HG02588 (cell line): ENCODE measurements at regions not wholly inside any gene's neighbourhood (a gene's known extent, or its start where the extent isn't known, plus 50 kb on each side); places are given as distances from the start of the nearest gene placed in this dataset.
"Not testable (repeated sequence)": the region's sequence is repeated elsewhere in the genome, so short reads cannot be mapped to it uniquely, and the experiment has no call there.

Experiments used
- ATAC-seq: cut with Tn5 transposase; IDR thresholded peaks from one replicate; pipeline ENCODE4 v1.9.1; 2021; ENCODE audit warnings: mild to moderate bottlenecking, moderate library complexity; ENCODE audit not compliant: unreplicated experiment

DNA sequence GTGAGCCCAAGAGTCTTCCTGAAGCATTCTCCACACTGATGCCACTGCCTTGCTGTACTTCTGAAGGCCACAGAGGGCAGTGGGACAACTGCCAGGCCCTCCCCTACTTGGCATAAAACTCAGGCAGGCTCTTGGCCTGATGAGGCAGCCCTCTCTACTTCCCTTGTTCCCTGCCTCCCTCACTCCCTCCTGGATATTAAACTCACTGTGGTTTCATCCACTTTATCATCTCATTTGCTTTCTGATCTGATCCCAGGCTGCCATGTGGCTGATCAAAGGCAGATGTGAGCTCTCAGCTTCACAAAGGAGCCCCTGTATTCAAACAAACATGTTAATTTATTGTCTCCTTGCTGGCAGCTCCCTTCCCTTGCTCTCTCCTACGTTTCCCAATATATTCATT is 533.5 kb downstream of the IGSF11 start:
- ATAC-seq = no peak

DNA sequence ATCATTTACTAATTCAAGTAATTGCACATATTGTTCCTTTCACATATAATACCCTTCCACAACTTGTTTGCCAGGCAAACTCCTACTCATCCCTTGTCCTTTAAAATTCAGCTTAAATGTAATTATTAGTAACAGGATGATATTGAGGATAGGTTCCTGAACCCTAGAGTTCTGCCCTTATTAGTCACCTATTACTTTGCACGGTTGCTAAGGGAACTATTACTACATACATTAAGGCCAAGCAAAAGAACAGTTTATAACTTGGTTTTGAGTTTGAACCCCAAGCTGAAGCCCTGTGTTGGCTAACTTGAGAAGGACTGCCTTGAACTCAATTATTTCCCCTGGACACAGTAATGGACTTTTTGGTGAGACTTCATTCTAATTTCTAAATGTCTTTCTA is 529.7 kb downstream of the IGSF11 start:
- no peak for ATAC-seq

DNA sequence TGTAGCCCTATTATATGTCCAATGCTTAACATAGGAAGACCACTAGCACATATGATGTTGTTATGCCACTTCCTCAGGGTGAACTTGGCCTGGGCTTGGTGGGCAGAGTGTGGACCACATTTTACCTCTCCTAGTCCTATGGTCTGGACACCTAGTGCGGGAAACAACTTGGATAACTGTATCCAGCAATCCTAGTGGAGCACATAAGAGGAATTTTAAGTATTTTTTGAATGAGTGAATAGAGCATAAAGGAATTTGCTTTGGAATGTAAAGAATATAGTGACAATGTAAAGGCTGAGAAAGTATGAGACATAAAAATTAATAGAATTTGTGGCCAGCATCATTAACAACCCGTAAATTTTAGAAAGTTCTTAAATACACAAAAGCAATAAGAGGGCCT is 528.9 kb downstream of the IGSF11 start:
- ATAC-seq = no peak

DNA sequence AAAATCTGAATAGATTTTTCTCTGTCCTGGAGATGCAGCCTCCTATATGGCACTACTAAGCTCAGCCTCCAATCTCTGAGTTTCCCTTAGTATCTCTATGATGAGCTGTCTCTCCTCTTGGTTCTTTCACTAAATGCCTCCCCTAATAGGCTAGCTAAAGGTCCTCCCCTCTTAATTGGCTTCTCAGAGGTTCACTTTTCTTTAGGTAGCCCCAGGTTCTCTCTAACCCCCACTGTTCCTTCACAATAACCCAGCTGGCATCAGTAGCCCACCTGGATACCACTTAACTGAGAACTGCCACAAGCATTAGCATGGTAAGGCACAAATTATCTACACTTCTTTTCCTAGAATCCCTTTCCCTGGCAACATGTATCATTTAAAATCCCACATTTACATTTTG is 523.2 kb downstream of the IGSF11 start:
- ATAC-seq = no peak

DNA sequence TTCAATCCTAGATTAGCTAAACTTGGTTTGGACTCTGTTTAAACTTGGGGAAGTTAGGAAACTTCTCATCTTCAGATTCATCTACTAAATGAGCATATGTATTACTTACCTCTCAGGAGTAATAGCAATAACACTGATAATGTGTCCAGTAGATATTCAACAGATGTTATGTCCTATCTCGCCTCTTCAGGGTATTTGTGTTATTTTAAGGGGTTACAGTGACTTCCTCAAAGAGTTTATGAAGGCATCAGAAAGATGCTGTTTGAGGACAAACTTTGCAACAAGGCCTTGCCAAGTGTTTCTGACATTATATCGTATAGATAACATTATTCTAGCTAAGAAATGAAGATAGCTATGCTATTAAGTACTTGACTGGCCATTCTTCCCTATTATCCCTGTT is 522.3 kb downstream of the IGSF11 start:
- no peak for ATAC-seq

DNA sequence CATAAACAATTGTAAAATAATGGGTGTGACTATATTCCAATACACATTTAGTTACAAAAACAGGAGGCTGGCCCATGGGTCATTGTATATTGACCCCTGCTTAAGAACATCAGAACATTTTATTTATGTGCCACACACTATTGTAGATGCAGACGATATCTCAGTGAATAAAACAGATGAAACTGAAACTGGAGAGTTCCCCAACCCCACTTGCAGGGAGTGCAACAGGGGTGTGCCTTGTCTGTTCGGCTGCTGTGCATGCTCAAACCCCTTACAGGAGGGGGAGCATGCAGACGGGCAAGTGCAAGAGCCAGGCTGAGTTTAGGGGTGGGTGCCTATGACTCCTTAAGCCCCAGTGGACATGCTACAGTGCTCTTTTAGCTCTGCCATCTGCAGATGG is 509.6 kb downstream of the IGSF11 start:
- no peak for ATAC-seq

DNA sequence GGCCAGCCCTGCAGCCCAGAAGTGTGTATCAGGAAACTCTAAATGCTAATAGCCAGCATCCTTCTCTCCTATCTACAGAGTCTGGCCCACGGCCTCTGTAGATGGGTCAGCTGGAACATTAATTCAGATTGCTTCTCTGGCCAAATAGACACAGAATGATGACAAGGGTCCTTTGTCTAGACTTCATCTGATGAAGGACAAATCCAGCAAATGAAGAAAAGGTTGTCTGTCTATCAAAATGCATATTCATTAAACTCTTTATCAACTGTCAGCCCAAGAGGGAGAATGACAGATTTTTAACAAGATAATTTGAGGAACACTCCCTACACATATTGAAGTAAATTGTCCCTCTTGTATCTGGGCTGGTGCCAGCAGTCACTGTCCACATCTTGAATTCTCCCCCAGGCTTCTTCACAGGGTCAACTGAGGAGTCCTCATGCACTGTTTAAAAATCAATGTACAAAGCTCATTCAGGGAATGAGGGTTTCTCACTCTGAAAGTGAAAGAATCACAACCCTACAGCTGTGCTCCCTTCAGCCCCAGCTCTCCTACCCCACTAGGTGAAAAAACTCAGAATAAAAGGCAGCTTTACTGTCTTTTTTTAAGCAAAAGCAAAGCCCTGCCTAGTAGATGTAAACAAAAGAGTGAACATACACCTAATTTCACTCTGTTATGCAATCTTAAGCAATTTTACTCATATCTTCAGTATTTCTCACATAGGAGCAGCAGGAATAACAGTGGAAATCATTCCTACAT is 507.7 kb downstream of the IGSF11 start:
- no peak for ATAC-seq

DNA sequence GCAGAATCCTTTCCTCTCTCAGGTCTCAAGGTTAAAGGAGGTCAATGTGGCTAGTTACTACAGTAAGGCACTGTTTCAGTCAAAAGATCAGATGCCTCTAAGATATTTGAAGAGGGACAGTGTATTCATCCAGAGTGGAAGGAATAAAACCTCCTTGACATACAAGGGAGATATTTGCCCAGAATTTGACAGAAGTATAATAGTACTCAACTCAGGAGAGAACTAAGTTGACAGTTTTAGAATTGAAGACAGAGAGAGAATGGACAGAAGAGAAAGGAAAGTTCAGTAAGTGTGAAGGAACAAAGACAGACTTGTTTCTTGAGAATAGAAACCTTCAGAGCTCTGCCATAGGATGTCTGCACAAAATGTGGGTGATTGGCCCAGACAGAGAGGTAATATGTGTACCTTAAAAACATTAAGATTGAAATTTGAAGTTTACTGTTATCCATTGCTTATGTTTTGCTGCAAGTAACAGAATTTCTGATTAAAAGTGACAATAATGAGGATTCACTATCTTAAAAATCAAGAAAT is 507.1 kb downstream of the IGSF11 start:
- ATAC-seq = no peak

DNA sequence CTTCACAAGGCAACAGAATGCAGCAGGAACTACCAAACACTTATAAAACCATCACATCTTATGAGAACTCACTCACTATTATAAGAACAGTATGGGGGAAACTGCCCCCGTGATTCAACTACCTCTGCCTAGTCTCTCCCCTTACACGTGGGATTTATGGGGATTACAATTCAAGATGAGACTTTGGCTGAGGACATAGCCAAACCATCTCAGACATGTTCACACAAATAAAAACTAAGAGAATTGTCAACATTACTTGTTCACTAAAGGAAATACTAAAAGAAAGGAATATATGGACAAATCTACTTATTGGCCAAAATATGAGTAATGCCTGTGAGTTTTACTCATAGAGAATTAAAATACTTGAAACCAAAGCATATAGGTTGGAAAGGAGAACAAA is 505.1 kb downstream of the IGSF11 start:
- no peak for ATAC-seq

DNA sequence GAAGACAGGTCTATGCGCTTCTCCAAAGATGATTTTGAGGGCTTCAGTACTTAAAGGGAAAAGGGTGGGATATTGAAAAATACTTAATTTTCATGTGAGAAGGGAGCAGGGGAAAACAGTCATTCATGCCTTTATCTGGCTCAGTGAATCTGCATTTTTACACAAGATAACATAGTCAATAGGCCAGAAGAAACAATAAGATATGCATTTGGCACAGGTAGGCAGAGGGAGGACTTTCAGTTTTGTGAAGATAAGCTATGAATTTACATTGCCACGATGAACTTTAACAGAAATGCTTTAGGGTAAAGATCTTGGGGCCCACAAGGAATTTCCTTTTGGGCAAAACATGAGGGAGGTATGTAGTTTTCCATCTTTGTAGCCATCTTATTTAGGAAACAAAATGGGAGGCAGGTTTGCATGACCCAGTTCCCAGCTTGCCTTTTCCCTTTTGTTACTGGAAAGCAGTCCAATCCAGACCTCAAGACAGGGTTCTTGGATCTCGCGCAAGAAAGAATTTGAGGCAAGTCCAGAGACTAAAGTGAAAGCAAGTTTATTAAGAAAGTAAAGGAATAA is 504.2 kb downstream of the IGSF11 start:
- ATAC-seq = no peak

DNA sequence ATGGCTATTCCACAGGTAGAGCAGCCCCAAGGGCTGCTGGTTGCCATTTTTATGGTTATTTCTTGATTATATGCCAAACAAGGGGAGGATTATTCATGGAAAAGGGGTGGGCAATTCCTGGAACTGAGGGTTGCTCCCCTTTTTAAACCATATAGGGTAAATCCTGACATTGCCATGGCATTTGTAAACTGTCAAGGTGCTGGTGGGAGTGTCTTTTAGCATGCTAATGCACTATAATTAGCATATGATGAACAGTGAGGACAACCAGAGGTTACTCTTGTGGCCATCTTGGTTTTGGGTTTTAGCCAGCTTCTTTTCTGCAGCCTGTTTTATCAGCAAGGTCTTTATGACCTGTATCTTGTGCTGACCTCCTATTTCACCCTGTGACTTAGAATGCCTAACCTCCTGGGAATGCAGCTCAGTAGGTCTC is 503.7 kb downstream of the IGSF11 start:
- ATAC-seq = not testable (repeated sequence)

DNA sequence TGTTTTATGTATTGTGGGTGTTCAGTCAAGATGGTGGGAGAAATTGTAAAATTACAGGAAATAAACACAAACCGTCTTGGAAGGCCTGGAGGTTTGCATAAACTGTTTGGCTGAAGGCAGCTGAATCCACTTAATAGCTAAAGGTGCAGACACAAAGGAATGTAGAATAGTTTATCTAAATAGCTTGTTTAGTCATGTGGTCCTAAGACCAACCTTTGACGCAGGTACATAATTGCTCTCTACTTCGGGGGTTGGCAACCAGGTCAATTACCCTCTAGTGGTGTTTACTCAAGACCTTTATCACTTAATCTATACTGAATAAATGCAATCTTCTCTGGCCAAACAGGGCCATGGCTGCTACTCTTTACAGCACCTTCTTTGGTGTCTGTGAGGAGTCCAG is 502.8 kb downstream of the IGSF11 start:
- ATAC-seq = no peak

DNA sequence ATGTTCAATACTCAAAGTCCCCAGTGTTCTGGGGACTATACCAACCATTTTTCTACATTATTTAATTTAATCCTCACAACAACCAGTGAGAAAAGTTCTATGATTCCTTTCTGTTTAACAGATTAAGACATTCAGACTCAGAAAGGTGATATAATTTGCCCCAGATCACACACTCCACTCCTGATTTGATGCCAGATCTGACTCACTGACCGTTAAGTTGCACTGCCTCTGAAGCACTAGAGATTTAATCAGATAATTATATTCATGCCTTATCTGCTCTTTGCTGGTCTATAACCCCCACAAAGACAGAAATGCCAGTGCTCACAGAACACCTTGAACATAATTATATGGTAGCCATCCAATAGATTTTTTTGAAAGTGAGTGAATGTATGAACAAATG is 501.0 kb downstream of the IGSF11 start:
- ATAC-seq = no peak

DNA sequence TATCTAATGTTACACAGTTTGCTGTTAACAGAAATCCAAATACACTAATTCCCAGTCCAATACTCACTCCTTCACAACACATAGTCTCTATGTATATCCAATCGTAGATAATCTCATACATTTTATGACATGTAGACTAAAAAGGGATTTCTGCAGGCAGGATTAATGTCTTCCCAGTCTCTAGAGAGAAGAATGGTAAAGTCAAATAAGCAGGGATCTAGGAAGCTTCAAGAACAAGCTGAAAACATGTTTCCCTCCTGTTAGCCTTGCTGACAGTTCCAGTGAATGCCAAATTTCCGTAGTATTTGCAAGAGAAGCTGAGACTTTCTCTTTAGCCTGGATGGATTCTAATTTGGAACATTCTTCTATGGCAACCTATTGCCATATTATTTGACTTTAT is 500.1 kb downstream of the IGSF11 start:
- ATAC-seq = no peak

DNA sequence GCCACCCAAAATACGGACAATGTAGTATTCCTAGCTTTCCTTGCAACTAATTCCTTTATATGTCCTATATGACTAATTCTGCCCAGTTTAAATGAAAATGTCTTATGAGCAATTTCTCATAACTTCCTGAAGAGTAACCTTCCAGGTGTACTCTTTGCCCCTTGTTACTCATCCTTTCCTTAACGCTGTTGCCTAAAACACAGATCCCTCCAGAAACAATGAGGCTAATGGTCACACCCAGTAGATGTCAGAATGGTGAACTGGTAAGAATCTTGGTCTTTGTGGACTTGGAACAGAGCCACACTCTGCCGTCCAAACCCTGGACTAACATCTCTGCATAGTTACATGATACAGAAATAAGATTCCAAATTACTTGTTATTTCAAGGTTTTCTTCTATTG is 497.9 kb downstream of the IGSF11 start:
- ATAC-seq = no peak

DNA sequence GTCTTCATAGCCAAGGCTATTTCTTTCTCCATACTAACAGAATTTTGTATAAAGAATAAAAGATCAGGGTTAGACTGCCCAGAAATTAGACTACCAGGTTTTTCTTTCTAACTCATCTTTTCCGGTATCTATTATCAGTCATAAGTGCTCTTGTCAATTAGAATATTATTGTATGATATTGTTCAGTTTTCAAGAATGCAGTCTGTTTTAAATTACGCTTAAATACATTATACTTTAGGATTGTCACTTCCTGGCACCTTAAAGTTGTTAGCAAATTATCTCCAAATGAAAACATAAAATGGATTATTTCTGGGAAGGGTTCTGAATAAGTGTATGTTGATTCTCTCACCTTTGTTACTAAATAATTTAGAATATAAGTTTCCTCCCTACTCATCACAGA is 497.2 kb downstream of the IGSF11 start:
- ATAC-seq = no peak

DNA sequence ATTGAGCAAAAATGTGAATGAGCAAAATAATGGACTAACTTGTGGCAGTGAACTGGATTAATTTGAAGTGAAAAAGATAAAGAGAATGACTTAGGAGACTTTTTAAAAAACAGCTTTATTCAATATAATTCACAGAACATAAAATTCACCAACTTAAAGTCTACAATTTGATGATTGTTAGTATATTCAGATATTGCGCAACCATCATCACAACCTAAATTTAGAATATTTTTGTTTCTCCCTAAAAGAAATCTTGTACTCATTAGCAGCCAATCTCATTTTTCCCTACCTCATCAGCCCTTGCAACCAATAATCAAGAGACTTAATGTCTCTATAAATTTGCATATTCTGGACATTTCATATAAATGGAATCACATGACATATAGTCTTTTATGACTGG is 496.5 kb downstream of the IGSF11 start:
- no peak for ATAC-seq

DNA sequence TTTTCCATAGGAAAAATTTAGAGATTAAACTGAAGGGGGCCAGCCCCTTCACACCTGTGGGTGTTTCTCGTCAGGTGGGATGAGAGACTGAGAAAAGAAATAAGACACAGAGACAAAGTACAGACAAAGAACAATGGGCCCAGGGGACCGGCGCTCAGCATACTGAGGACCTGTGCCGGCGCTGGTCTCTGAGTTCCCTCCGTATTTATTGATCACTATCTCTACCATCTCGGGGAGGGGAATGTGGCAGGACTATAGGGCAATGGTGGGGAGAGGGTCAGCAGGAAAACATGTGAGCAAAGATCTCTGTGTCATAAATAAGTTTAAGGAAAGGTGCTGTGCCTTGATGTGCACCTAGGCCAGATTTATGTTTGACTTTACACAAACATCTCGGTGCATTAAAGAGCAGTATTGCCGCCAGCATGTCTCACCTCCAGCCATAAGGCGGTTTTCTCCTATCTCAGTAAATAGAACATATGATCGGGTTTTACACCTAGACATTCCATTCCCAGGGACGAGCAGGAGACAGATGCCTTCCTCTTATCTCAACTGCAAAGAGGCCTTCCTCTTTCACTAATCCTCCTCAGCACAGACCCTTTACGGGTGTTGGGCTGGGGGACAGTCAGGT is 494.7 kb downstream of the IGSF11 start:
- not testable (repeated sequence) for ATAC-seq

DNA sequence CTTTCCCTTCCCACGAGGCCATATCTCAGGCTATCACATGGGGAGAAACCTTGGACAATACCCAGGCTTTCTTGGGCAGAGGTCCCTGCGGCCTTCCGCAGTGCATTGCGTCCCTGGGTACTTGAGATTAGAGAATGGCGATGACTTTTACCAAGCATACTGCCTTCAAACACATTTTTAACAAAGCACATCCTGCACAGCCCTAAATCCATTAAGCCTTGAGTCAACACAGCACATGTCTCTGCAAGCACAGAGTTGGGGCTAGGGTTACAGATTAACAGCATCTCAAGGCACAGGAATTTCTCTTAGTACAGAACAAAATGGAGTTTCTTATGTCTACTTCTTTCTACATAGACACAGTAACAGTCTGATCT is 494.2 kb downstream of the IGSF11 start:
- not testable (repeated sequence) for ATAC-seq

DNA sequence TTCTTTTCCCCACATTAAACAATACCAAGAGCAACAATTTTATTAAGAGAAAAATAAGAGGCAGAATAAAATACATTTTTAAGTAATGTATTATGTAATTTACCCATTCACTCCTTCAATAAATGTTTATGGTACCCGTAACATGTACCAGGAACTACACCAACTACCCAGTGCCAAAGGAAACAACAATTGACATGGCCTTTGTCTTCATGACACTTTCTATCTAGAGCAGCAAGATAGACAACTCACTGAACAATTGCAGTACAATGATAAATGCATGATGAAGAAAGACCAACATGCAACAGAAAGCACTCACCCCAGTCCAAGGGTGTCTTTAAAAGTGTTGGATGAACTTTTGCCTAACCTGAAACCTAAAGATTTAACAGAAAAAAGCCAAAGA is 493.8 kb downstream of the IGSF11 start:
- no peak for ATAC-seq

DNA sequence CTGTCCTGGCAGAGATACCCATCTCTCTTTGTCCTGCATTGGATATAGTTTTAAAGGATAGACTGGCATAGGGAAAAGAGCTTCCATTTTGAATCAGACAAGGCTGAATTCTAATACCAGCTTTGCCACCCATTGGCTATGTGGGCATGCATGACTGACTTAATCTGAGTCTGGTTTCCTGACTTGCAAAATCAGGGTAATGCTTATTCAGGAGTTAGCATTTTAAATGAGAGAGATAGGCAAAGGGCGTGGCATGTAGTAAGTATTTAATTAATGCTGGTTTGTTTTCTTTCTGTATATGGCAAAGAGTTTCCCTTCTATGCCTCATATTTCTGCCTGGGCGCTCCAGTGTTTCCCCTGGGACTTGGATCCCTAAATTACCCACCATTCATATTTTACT is 492.9 kb downstream of the IGSF11 start:
- ATAC-seq = no peak

DNA sequence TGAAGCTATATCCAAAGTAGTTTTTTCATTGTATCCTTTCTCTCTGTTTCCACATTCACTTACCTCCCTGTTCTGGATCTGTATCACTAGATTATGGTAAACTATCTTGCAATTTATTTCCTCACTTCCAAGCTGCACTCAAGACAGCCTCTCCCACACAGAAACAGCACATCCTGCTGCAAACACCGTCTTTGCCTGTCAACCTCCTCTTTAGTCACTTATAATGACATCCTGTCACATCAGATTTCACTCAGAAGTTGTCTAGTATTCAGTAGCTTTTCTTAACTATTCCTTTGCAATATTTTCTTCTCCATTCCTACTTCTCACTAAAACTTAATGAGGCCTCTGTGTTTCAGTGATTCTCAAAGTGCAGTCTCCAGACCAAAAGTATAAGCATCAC is 490.8 kb downstream of the IGSF11 start:
- no peak for ATAC-seq
